Activated effector memory CD4-positive, alpha-beta T cell treated with anti-CD3 and anti-CD28 coated beads, Interleukin-2, amount 50 U/mL, for 16 hours (primary cell): ENCODE measurements at regions not wholly inside any gene's neighbourhood (a gene's known extent, or its start where the extent isn't known, plus 50 kb on each side); places are given as distances from the start of the nearest gene placed in this dataset.
"Not testable (repeated sequence)": the region's sequence is repeated elsewhere in the genome, so short reads cannot be mapped to it uniquely, and the experiment has no call there.

ENCODE experiments used
- DNase-seq: peaks from one replicate; pipeline ENCODE4 v3.0.0-alpha.2; 2020

- no peak for DNase-seq
Observed at GRCh38 chr5:167355346-167355745, 936.1 kb upstream of the WWC1 start.

GRCh38 chr5:167356374-167356773, 935.1 kb upstream of the WWC1 start:
- no peak for DNase-seq

- no peak for DNase-seq
Observed at GRCh38 chr5:167358868-167359492, 932.5 kb upstream of the WWC1 start.

DNA sequence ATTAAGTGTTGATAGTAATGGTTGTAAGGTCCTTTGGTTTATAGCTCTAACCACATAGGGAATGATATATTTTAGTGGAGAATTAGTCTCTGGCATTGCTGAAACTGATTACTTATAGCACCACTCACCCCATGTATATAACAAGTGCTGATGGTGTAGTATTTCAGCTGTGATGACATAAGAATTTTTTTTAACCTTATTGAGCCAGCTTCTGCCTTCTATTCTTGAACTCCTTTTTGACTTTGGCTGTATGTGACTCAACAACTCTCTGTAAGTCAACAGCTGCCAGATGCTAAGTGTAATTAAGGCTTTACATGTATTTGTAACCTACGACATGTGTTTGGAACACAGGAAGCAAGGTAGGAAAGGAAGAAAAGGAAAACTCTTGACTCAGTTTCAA, 929.6 kb upstream of the WWC1 start:
- DNase-seq = no peak

DNA sequence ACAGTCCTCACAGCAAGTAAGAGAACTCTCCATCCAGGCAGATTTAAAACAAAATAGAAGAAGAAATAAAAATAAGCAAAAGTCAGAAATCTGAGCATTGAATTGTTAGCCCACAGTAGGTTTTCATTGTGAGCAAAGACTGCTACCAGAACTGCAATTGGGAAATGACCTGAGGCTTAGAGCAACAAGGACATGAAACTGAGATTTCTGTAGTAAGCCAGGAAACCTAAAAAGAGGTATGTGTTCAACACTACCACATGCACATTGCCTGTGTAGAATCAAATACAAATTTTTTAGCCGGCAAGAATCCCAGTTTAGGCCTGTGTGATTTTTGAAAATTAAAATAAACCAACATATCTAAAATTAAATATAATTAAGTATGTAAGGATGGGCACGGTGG, 928.4 kb upstream of the WWC1 start:
- no peak for DNase-seq

- no peak for DNase-seq
Observed at GRCh38 chr5:167375125-167375524, 916.3 kb upstream of the WWC1 start.

GRCh38 chr5:167378894-167379723, 912.3 kb upstream of the WWC1 start:
- DNase-seq = no peak

DNA sequence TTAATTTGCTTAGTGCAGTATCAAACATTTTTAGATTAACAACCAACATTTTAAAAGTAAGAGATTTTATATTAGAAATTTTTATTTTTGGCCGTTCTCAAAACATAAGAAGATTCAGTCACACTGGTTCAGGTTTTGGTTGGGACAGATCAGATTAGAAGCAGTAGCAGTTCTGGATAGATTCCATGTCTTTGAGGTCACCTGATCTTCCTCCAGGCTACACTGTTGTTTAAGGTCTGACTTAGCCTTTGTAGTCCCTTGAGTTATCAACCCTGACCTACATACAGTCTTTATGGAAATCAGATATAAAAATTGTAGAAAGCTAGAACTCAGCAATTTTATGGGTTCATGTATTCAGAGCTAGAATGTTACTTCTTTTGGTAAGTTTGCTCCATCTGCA, 910.0 kb upstream of the WWC1 start:
- no peak for DNase-seq

GRCh38 chr5:167389537-167389936, 901.9 kb upstream of the WWC1 start:
- DNase-seq = no peak

GRCh38 chr5:167391286-167391685, 900.2 kb upstream of the WWC1 start:
- not testable (repeated sequence) for DNase-seq

GRCh38 chr5:167392240-167392639, 899.2 kb upstream of the WWC1 start:
- no peak for DNase-seq

GRCh38 chr5:167393358-167393757, 898.1 kb upstream of the WWC1 start:
- DNase-seq = no peak

GRCh38 chr5:167402671-167403070, 888.8 kb upstream of the WWC1 start:
- no peak for DNase-seq

DNA sequence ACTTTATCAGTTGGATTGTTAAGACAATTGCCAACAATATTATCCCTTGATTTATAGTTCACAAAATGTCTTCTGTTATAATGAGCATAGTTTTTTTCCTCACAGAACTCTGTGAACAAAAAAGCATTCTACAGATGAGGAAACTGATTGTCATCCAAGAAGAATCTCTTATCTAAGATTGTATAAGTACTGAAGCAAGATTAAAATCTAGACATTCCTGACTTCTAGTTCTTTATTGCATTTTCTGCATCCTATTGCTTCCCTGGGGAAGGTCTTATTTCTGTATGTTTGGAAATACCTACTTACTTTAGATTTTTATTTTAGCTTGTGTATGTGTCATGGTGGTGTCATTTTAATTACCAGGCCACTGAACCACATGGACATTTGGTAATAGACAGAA, 884.9 kb upstream of the WWC1 start:
- no peak for DNase-seq

GRCh38 chr5:167412556-167412955, 878.9 kb upstream of the WWC1 start:
- no peak for DNase-seq

DNA sequence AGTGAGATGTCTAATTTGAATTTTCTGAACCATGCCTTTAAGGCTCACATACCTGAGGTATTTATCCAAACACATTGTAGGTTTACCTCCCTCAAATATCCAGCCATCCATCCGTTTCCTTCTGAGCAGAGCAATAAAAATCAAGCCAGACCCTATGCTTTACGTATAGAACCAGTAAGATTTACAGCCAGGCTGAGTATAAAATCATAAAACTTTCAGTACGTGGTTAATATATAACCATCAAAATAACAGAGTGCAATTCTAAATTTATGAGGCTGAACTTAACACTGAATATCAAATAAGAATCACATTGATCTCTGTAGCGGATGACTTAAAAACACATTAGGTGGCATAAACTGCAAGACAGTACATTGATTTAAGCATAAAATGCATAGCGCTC, 877.9 kb upstream of the WWC1 start:
- DNase-seq = no peak

DNA sequence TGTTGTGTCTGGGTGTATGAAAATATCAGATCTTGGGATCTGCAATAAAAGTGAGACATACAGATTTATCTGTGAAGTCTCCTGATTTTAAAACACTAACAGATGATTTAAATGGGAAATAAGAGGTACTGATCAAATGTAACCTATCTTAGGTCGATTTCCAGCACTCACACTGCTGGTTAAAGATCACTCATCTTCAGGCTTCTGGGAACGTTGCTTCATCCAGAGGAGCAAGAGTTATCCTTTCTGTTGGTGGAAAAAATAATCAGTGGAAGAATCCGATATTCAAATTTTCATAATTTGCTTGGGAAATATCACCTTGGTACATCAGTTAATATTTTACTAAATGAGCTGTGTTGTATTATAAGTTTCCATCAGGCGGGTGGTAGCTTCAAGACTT, 876.8 kb upstream of the WWC1 start:
- DNase-seq = no peak

GRCh38 chr5:167415779-167416746, 875.4 kb upstream of the WWC1 start:
- DNase-seq = no peak

DNA sequence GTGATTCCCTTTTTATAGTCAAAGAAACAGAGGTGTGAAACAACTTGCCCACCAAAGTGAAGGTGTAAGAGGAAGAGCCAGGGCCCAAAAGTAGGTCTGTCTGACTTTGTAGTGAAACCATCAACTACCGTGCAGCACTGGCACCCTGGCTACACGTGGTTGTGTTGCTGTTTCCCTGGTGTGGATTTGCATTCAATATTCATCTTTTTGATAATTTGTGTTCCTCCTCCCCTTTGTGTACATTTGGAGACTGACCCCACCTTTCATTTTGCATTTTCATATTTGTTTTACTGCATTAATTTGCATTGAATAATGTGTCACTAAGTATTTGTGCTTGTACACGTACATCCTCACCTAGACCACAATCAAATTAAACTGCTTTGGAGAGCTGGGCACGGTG, 873.8 kb upstream of the WWC1 start:
- no peak for DNase-seq

DNA sequence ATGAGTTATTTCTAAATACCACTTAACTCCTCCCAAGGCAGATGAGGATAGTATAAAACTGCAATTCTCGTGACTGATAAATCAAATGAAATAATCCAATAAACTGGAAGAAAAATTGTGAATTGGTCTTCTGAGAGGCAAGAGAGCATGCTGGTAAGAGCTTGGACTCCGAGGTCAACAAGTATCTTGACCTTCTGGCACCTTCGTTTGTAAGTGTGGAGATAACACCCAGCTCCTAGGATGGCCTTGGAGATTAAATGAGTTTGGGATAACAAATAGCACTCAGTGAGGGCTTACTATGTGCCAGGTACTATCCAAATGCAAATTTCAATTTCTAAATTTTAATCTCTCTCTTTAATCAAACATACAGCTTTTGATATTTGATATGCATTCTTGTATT, 866.3 kb upstream of the WWC1 start:
- DNase-seq = no peak

GRCh38 chr5:167426501-167426900, 864.9 kb upstream of the WWC1 start:
- DNase-seq = no peak

GRCh38 chr5:167427641-167428040, 863.8 kb upstream of the WWC1 start:
- not testable (repeated sequence) for DNase-seq

DNA sequence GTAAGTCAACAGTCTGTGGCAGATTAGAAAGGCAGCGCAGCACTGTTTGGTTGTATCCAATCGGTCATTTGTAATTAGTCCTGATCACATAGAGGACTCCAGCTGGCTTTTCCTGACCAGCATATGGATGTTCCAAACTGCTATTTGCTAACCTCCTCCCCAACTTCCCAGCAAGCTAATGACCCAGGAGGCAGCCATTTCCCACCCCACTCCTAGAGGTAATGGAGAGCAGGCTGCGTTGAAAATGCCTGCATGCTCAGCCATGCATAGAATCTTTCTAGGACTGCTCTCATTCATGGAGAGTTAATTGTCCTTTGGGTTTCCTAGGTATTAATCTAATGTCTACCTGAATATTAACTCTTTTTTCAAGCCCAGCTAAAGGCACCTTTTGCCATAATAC, 850.6 kb upstream of the WWC1 start:
- no peak for DNase-seq

GRCh38 chr5:167442922-167443321, 848.5 kb upstream of the WWC1 start:
- no peak for DNase-seq
